GM12878 (cell line): ENCODE measurements at regions not wholly inside any gene's neighbourhood (a gene's known extent, or its start where the extent isn't known, plus 50 kb on each side); places are given as distances from the start of the nearest gene placed in this dataset.

ENCODE experiments used
- E2F8 ChIP-seq: fragments of 450-650 bp; IDR thresholded peaks from 2 replicates; pipeline ENCODE4 v1.6.1; 2018; ENCODE audit warnings: mild to moderate bottlenecking, low read depth, moderate library complexity; ENCODE audit not compliant: partially characterized antibody
- NR2C1 ChIP-seq: fragments of 450-650 bp; IDR thresholded peaks from 2 replicates; pipeline ENCODE4 v1.6.1; 2017; ENCODE audit warnings: antibody characterized with exemption, mild to moderate bottlenecking, moderate library complexity
- SIN3A ChIP-seq: IDR thresholded peaks from 2 replicates; pipeline ENCODE4 v1.6.1; 2012; ENCODE audit warnings: low read depth, low read length, improper control_type of control experiment
- SMAD5 ChIP-seq: IDR thresholded peaks from 2 replicates; pipeline ENCODE4 v1.6.1; 2016; ENCODE audit warnings: antibody characterized with exemption, low read depth
- SMARCA5 ChIP-seq: fragments of 450-650 bp; IDR thresholded peaks from 2 replicates; pipeline ENCODE4 v1.6.1; 2017; ENCODE audit warnings: mild to moderate bottlenecking
- ZBTB33 ChIP-seq: fragments of 450-650 bp; IDR thresholded peaks from 2 replicates; pipeline ENCODE4 v1.6.1; 2017; ENCODE audit warnings: mild to moderate bottlenecking

GRCh38 chr9:14967450-14968321 is 57.5 kb upstream of the FREM1 start (continued):
- TF ChIP-seq E2F8 (no peak), NR2C1 (no peak), SMARCA5 (no peak), SIN3A (no peak), SMAD5 (no peak), ZBTB33 (no peak)
- TF ChIP-seq, all 136 proteins: peak for 0
